CD14-positive monocyte (primary cell): ENCODE measurements at regions not wholly inside any gene's neighbourhood (a gene's known extent, or its start where the extent isn't known, plus 50 kb on each side); places are given as distances from the start of the nearest gene placed in this dataset.

Experiments used
- DNase-seq, 3 donors: peaks; one replicate each; pipeline ENCODE4 v3.0.0-alpha.2; 2011 to 2022
- H2AFZ ChIP-seq: 2 replicates; pipeline ENCODE4 v1.6.0; 2012; ENCODE audit warnings: mild to moderate bottlenecking, low read depth, low read length, inconsistent platforms; ENCODE audit not compliant: insufficient read depth, poor library complexity, severe bottlenecking
- H3K27ac ChIP-seq, 2 donors: 1 replicate in 1 of 2; 2 replicates in 1 of 2; pipeline ENCODE4 v1.5.1; 2012 to 2013; ENCODE audit warnings: low read length in 2 of 2, control low read depth in 1 of 2, inconsistent platforms in 1 of 2, low read depth in 1 of 2, mild to moderate bottlenecking in 1 of 2
- H3K27me3 ChIP-seq, 2 donors: one replicate each; pipeline versions ENCODE4 v1.6.0 to v1.6.1; 2011 to 2013; ENCODE audit warnings: low read length in 2 of 2; ENCODE audit not compliant: control insufficient read depth in 2 of 2, insufficient read depth in 2 of 2
- H3K36me3 ChIP-seq, 2 donors: replicated peaks in 1 of 2; 1 replicate in 1 of 2; 2 replicates in 1 of 2; pipeline versions ENCODE4 v1.5.1 to v1.6.1; 2012 to 2013; ENCODE audit warnings: low read length in 2 of 2, control low read depth in 1 of 2, inconsistent platforms in 1 of 2, mild to moderate bottlenecking in 1 of 2; ENCODE audit not compliant: insufficient read depth in 2 of 2, control insufficient read depth in 1 of 2
- H3K4me1 ChIP-seq, 2 donors: 1 replicate in 1 of 2; 2 replicates in 1 of 2; pipeline versions ENCODE4 v1.5.1 to v1.6.1; 2012 to 2013; ENCODE audit warnings: low read length in 2 of 2, control low read depth in 1 of 2, inconsistent platforms in 1 of 2, mild to moderate bottlenecking in 1 of 2, moderate library complexity in 1 of 2; ENCODE audit not compliant: insufficient read depth in 2 of 2, control insufficient read depth in 1 of 2
- H3K4me2 ChIP-seq: replicated peaks from 2 replicates; pipeline ENCODE3; 2012; ENCODE audit warnings: low read length, moderate library complexity, mild to moderate bottlenecking; ENCODE audit not compliant: poor library complexity, severe bottlenecking; ENCODE audit errors: extremely low read depth
- H3K4me3 ChIP-seq, 3 experiments: fragments of 200-600 bp in 1 of 3; sonication (generic) in 1 of 3; replicated peaks in 1 of 3; 1 replicate in 2 of 3; 2 replicates in 1 of 3; pipeline ENCODE4 v1.5.1; 2011 to 2013; ENCODE audit warnings: low read length in 3 of 3, mild to moderate bottlenecking in 3 of 3, control low read depth in 2 of 3, low read depth in 2 of 3, inconsistent platforms in 1 of 3, moderate library complexity in 1 of 3
- H3K79me2 ChIP-seq: 2 replicates; pipeline ENCODE4 v1.6.0; 2012; ENCODE audit warnings: mild to moderate bottlenecking, control low read depth, inconsistent platforms, low read length, moderate library complexity; ENCODE audit not compliant: insufficient read depth
- H3K9ac ChIP-seq: 2 replicates; pipeline ENCODE4 v1.6.0; 2017; ENCODE audit warnings: low read length, mild to moderate bottlenecking; ENCODE audit not compliant: insufficient read depth, poor library complexity, severe bottlenecking
- H3K9me3 ChIP-seq, 2 donors: replicated peaks in 1 of 2; 1 replicate in 1 of 2; 2 replicates in 1 of 2; pipeline versions ENCODE4 v1.5.1 to v1.6.1; 2012 to 2013; ENCODE audit warnings: low read length in 2 of 2, control low read depth in 1 of 2; ENCODE audit not compliant: control insufficient read depth in 1 of 2, insufficient read depth in 1 of 2
- H4K20me1 ChIP-seq: 2 replicates; pipeline ENCODE4 v1.6.0; 2012; ENCODE audit warnings: mild to moderate bottlenecking, low read length, control low read depth, moderate library complexity; ENCODE audit not compliant: insufficient read depth
- H3K27ac Mint-ChIP-seq, 7 donors: one replicate each; pipeline ENCODE4 v1.8.0; 2020; ENCODE audit warnings: mild to moderate bottlenecking in 7 of 7, mixed read lengths in 7 of 7, moderate library complexity in 6 of 7, inconsistent platforms in 2 of 7
- H3K27me3 Mint-ChIP-seq, 3 donors: one replicate each; pipeline ENCODE4 v1.8.0; 2021 to 2022; ENCODE audit warnings: low read depth in 3 of 3, mild to moderate bottlenecking in 3 of 3, mixed read lengths in 3 of 3, moderate library complexity in 3 of 3, inconsistent platforms in 1 of 3
- H3K36me3 Mint-ChIP-seq, 2 donors: one replicate each; pipeline ENCODE4 v1.8.0; 2020; ENCODE audit warnings: mixed read lengths in 2 of 2, inconsistent platforms in 1 of 2, mild to moderate bottlenecking in 1 of 2
- H3K4me1 Mint-ChIP-seq: one replicate; pipeline ENCODE4 v1.8.0; 2020; ENCODE audit warnings: mild to moderate bottlenecking, mixed read lengths
- H3K4me3 Mint-ChIP-seq, 2 donors: one replicate each; pipeline ENCODE4 v1.8.0; 2020; ENCODE audit warnings: mild to moderate bottlenecking in 2 of 2, mixed read lengths in 2 of 2, moderate library complexity in 1 of 2
- H3K9me3 Mint-ChIP-seq, 7 donors: one replicate each; pipeline ENCODE4 v1.8.0; 2020 to 2022; ENCODE audit warnings: mixed read lengths in 7 of 7, mild to moderate bottlenecking in 6 of 7, moderate library complexity in 6 of 7, inconsistent platforms in 2 of 7
- WGBS: methylation state at CpG from one replicate; pipeline ENCODE4 v1.1.5; 2013; ENCODE audit warnings: missing lambda C conversion rate; ENCODE audit not compliant: insufficient coverage; 5-methylcytosine and 5-hydroxymethylcytosine counted together
- intact Hi-C, 2 donors: fragments of 100-400 bp; cut with micrococcal nuclease; formaldehyde crosslinking; loops; one replicate each; pipeline versions ENCODE4 v1.15.0 to v1.15.1; 2023
- TF ChIP-seq, protein P1 (sequence below): fragments of 200-600 bp; IDR thresholded peaks from one replicate; pipeline ENCODE4 v1.8.0; 2022; ENCODE audit warnings: antibody characterized with exemption, mild to moderate bottlenecking

DNA sequence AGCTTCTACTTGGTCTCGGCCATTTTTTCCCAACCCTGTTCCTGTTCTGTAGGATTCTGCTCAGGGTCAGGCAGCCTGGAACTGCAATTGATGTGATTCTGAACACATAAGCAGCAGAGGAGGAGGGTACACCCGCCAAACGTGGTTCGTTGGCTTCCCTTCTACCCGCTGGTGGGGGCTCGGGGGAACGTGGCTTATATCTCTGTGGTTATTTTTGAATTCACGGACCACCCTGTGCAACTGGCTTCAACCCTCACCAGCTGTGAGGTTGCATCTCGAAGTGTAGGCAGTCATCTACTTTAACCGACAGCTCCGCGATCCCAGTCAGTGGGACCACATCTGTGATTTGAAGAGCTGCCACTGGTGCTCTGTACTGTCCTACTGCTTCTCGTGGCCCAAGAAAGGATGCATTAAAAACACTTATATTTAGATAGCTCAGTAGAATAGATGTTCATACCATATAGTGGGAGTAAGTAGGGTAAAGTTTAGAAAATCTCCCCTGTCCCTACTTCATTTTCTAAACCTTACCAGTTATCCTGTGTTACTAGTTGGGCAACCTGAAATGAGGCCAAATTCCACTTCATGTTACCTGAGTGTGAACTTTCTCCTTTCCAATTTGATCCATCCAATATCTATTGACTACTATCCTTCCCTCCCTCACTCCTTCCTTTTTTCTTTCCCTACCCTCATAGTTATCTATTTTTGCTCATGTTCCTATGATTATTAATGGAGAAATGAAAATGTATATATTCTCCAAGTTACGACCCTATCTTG lies 80.4 kb upstream of the BCOR start:
- DNase-seq: no peak
- peaks cover 0 to 6% of the 10 kb centered on the region in 2 donors for H3K9me3 ChIP-seq
- no peaks in the 10 kb centered on the region for H3K27me3 ChIP-seq
- peak overlapping the region; percentile 39 for H3K4me2 ChIP-seq
- peak overlapping the region in 1 of 3 experiments; percentile 75 for H3K4me3 ChIP-seq
- Mint-ChIP-seq H3K4me1 (peaks cover 46% of the 10 kb centered on the region), H3K9me3 (peaks cover 0 to 32% (median 26%) of the 10 kb centered on the region in 7 donors), H3K27me3 (peaks cover 0 to 34% (median 2%) of the 10 kb centered on the region in 3 donors), H3K4me3 (peak overlapping the region in 1 of 2 donors; percentile 26), H3K36me3 (peaks cover 0 to 3% of the 10 kb centered on the region in 2 donors), H3K27ac (peak overlapping the region in 4 of 7 donors; percentile 34 to 76 (median 70))
- H3K36me3 ChIP-seq: no peaks in the 10 kb centered on the region
- H3K79me2 ChIP-seq: peaks cover 7% of the 10 kb centered on the region
- intact Hi-C loops: loop anchor here (10.0 kb wide), 4 partner anchors 87 to 423 kb away; no protein-coding TSS in a partner anchor
- peaks cover 63 to 64% of the 10 kb centered on the region in 2 donors for H3K4me1 ChIP-seq
- TF ChIP-seq, protein P1, sequence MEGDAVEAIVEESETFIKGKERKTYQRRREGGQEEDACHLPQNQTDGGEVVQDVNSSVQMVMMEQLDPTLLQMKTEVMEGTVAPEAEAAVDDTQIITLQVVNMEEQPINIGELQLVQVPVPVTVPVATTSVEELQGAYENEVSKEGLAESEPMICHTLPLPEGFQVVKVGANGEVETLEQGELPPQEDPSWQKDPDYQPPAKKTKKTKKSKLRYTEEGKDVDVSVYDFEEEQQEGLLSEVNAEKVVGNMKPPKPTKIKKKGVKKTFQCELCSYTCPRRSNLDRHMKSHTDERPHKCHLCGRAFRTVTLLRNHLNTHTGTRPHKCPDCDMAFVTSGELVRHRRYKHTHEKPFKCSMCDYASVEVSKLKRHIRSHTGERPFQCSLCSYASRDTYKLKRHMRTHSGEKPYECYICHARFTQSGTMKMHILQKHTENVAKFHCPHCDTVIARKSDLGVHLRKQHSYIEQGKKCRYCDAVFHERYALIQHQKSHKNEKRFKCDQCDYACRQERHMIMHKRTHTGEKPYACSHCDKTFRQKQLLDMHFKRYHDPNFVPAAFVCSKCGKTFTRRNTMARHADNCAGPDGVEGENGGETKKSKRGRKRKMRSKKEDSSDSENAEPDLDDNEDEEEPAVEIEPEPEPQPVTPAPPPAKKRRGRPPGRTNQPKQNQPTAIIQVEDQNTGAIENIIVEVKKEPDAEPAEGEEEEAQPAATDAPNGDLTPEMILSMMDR: no peak
- H2AFZ ChIP-seq: no peak overlapping the region
- WGBS: no CpG with 5 or more reads among the region's 14 CpGs
- no peak overlapping the region for H3K9ac ChIP-seq
- H4K20me1 ChIP-seq: no peaks in the 10 kb centered on the region
- H3K27ac ChIP-seq: no peak overlapping the region

DNA sequence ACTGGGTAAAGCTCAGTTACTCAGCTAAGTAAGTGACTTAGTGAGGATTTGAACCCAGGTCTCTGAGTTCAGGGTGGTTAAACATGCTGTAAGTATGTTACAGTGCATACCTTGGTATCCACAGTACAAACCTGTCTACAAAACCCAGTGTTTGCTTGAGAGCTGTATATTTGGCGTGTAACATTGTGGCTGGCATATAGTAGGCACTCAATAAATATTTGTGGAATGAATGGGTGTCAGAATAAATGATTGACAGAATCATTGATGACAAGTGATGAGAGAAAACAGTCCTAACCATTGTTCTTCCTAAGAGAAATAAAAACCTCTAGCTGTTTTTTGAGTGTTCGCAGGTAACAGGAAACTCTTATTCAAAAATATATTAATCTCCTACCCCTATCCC lies 79.7 kb upstream of the BCOR start:
- no peaks in the 10 kb centered on the region for H4K20me1 ChIP-seq
- no peak for DNase-seq
- peaks cover 0 to 38% (median 2%) of the 10 kb centered on the region in 3 donors for H3K27me3 Mint-ChIP-seq
- peak overlapping the region; percentile 4 to 75 (median 36) for H3K4me3 ChIP-seq
- no peaks in the 10 kb centered on the region for H3K27me3 ChIP-seq
- no peak overlapping the region for H2AFZ ChIP-seq
- TF ChIP-seq, protein P1: no peak
- peaks cover 51% of the 10 kb centered on the region for H3K4me1 Mint-ChIP-seq
- peaks cover 0 to 3% of the 10 kb centered on the region in 2 donors for H3K36me3 Mint-ChIP-seq
- peaks cover 7% of the 10 kb centered on the region for H3K79me2 ChIP-seq
- H3K27ac ChIP-seq: peak overlapping the region; percentile 95 to 99
- no peaks in the 10 kb centered on the region for H3K36me3 ChIP-seq
- H3K9ac ChIP-seq: peak overlapping the region; percentile 92
- peaks cover 68 to 70% of the 10 kb centered on the region in 2 donors for H3K4me1 ChIP-seq
- H3K4me2 ChIP-seq: peak overlapping the region; percentile 80
- H3K9me3 Mint-ChIP-seq: peaks cover 0 to 34% (median 29%) of the 10 kb centered on the region in 7 donors
- peak overlapping the region; percentile 72 to 99 (median 93) for H3K27ac Mint-ChIP-seq
- H3K9me3 ChIP-seq: peaks cover 0 to 6% of the 10 kb centered on the region in 2 donors
- intact Hi-C loops: loop anchor here (10.0 kb wide), 4 partner anchors 87 to 423 kb away; no protein-coding TSS in a partner anchor
- WGBS: no CpG with 5 or more reads among the region's 2 CpGs
- H3K4me3 Mint-ChIP-seq: peak overlapping the region; percentile 82 to 86
